Coronary artery (tissue), 2 donors: ENCODE measurements at regions not wholly inside any gene's neighbourhood (a gene's known extent, or its start where the extent isn't known, plus 50 kb on each side); places are given as distances from the start of the nearest gene placed in this dataset.
A peak's percentile ranks its signal among the peaks of the same experiment; 100 is the strongest.

ENCODE experiments used
- DNase-seq: peaks from one replicate; pipeline ENCODE4 v3.0.0-alpha.2; 2017; ENCODE audit warnings: low spot score
- H3K27ac ChIP-seq, 2 donors: fragments of 200-600 bp; sonication (generic); one replicate each; pipeline ENCODE4 v1.5.1; 2016 to 2019
- H3K4me3 ChIP-seq: fragments of 200-600 bp; sonication (generic); 2 replicates; pipeline ENCODE4 v1.5.1; 2016; ENCODE audit warnings: mild to moderate bottlenecking, moderate library complexity
- CTCF ChIP-seq: fragments of 200-600 bp; sonication (generic); IDR thresholded peaks from one replicate; pipeline ENCODE4 v1.5.1; 2019; ENCODE audit warnings: antibody characterized with exemption

- TF ChIP-seq CTCF = no peak
- DNase-seq = no peak
- Histone ChIP-seq H3K27ac (peak overlapping the region in 1 of 2 donors; percentile 7), H3K4me3 (no peak overlapping the region)
These were observed 70.9 kb upstream of the EYA2 start for GRCh38 chr20:46823753-46824152.

GRCh38 chr20:46826343-46826984 is 68.2 kb upstream of the EYA2 start:
- TF ChIP-seq CTCF = no peak
- no peak for DNase-seq
- Histone ChIP-seq H3K27ac (no peak overlapping the region), H3K4me3 (no peak overlapping the region)

- TF ChIP-seq CTCF = no peak
- no peak overlapping the region for H3K4me3 ChIP-seq
- DNase-seq = no peak
- H3K27ac ChIP-seq = no peak overlapping the region
These were observed 66.8 kb upstream of the EYA2 start for GRCh38 chr20:46827718-46828458.

GRCh38 chr20:46828471-46828870 is 66.2 kb upstream of the EYA2 start:
- H3K27ac ChIP-seq = no peak overlapping the region
- TF ChIP-seq CTCF = no peak
- DNase-seq = no peak
- no peak overlapping the region for H3K4me3 ChIP-seq

GRCh38 chr20:46830886-46831632 is 63.6 kb upstream of the EYA2 start:
- no peak overlapping the region for H3K4me3 ChIP-seq
- no peak for TF ChIP-seq CTCF
- DNase-seq = no peak
- no peak overlapping the region for H3K27ac ChIP-seq

GRCh38 chr20:46831633-46832011 is 63.0 kb upstream of the EYA2 start:
- Histone ChIP-seq H3K4me3 (no peak overlapping the region), H3K27ac (no peak overlapping the region)
- TF ChIP-seq CTCF = no peak
- no peak for DNase-seq
